Skeletal muscle tissue (tissue), 3 donors: ENCODE measurements at regions not wholly inside any gene's neighbourhood (a gene's known extent, or its start where the extent isn't known, plus 50 kb on each side); places are given as distances from the start of the nearest gene placed in this dataset.

Source experiments
- H3K27ac ChIP-seq: one replicate; pipeline ENCODE4 v1.7.0; 2013; ENCODE audit warnings: mild to moderate bottlenecking, low read depth, low read length, inconsistent platforms
- H3K27me3 ChIP-seq, 3 donors: one replicate each; pipeline ENCODE4 v1.7.0; 2013; ENCODE audit warnings: low read length in 3 of 3; ENCODE audit not compliant: control insufficient read depth in 3 of 3, insufficient read depth in 3 of 3
- H3K36me3 ChIP-seq, 3 donors: one replicate each; pipeline ENCODE4 v1.7.0; 2013; ENCODE audit warnings: low read length in 3 of 3; ENCODE audit not compliant: control insufficient read depth in 3 of 3, insufficient read depth in 3 of 3
- H3K4me1 ChIP-seq, 3 donors: one replicate each; pipeline ENCODE4 v1.7.0; 2013; ENCODE audit warnings: low read length in 3 of 3, mild to moderate bottlenecking in 3 of 3; ENCODE audit not compliant: control insufficient read depth in 3 of 3, insufficient read depth in 3 of 3
- H3K4me3 ChIP-seq, 3 donors: one replicate each; pipeline ENCODE4 v1.7.0; 2013; ENCODE audit warnings: low read length in 3 of 3
- H3K9ac ChIP-seq, 3 donors: one replicate each; pipeline ENCODE4 v1.7.0; 2013; ENCODE audit warnings: low read length in 3 of 3, mild to moderate bottlenecking in 3 of 3, moderate library complexity in 2 of 3, low read depth in 1 of 3
- H3K9me3 ChIP-seq, 3 donors: one replicate each; pipeline ENCODE4 v1.7.0; 2013; ENCODE audit warnings: low read length in 3 of 3; ENCODE audit not compliant: control insufficient read depth in 3 of 3
- donor health status: Osteomylitis.

GRCh38 chr5:115366223-115366622 is 69.8 kb upstream of the CCDC112 start:
- peak overlapping the region in 1 of 3 donors; percentile 4 for H3K9ac ChIP-seq

GRCh38 chr5:115363879-115364278 is 67.4 kb upstream of the CCDC112 start:
- Histone ChIP-seq H3K9me3 (no peaks in the 10 kb centered on the region), H3K9ac (no peak overlapping the region), H3K27me3 (no peaks in the 10 kb centered on the region), H3K36me3 (no peaks in the 10 kb centered on the region), H3K4me3 (no peak overlapping the region), H3K27ac (no peak overlapping the region), H3K4me1 (peaks cover 10 to 21% (median 17%) of the 10 kb centered on the region in 3 donors)

More at GRCh38 chr5:115366223-115366622, 69.8 kb upstream of the CCDC112 start:
- no peaks in the 10 kb centered on the region for H3K9me3 ChIP-seq
- H3K36me3 ChIP-seq, result no peaks in the 10 kb centered on the region
- no peaks in the 10 kb centered on the region for H3K27me3 ChIP-seq
- peaks cover 10 to 21% (median 17%) of the 10 kb centered on the region in 3 donors for H3K4me1 ChIP-seq
- H3K4me3 ChIP-seq, result no peak overlapping the region
- H3K27ac ChIP-seq, result peak overlapping the region; percentile 68

GRCh38 chr5:115360046-115360685 is 63.7 kb upstream of the CCDC112 start:
- Histone ChIP-seq H3K27ac (no peak overlapping the region), H3K27me3 (no peaks in the 10 kb centered on the region), H3K9me3 (no peaks in the 10 kb centered on the region)

GRCh38 chr5:115355767-115356381 is 59.4 kb upstream of the CCDC112 start:
- Histone ChIP-seq H3K9me3 (no peaks in the 10 kb centered on the region), H3K27me3 (no peaks in the 10 kb centered on the region), H3K36me3 (no peaks in the 10 kb centered on the region), H3K27ac (no peak overlapping the region), H3K4me1 (no peaks in the 10 kb centered on the region), H3K4me3 (no peak overlapping the region), H3K9ac (no peak overlapping the region)

More at GRCh38 chr5:115360046-115360685, 63.7 kb upstream of the CCDC112 start:
- H3K4me3 ChIP-seq, result no peak overlapping the region
- H3K9ac ChIP-seq, result no peak overlapping the region
- H3K4me1 ChIP-seq, result peaks cover 0 to 6% (median 3%) of the 10 kb centered on the region in 3 donors
- no peaks in the 10 kb centered on the region for H3K36me3 ChIP-seq

- H3K9me3 ChIP-seq, result no peaks in the 10 kb centered on the region
- no peaks in the 10 kb centered on the region for H3K27me3 ChIP-seq
- H3K9ac ChIP-seq, result no peak overlapping the region
- no peak overlapping the region for H3K27ac ChIP-seq
- H3K4me3 ChIP-seq, result no peak overlapping the region
- H3K36me3 ChIP-seq, result no peaks in the 10 kb centered on the region
- H3K4me1 ChIP-seq, result no peaks in the 10 kb centered on the region
Measured at GRCh38 chr5:115355095-115355494, 58.6 kb upstream of the CCDC112 start.

- no peak overlapping the region for H3K9ac ChIP-seq
Measured at GRCh38 chr5:115354246-115354645, 57.8 kb upstream of the CCDC112 start.

GRCh38 chr5:115352571-115352970 is 56.1 kb upstream of the CCDC112 start:
- no peak overlapping the region for H3K9ac ChIP-seq
- no peaks in the 10 kb centered on the region for H3K9me3 ChIP-seq
- H3K4me3 ChIP-seq, result no peak overlapping the region
- peaks cover 3 to 7% (median 5%) of the 10 kb centered on the region in 3 donors for H3K4me1 ChIP-seq
- H3K36me3 ChIP-seq, result no peaks in the 10 kb centered on the region
- H3K27ac ChIP-seq, result no peak overlapping the region
- H3K27me3 ChIP-seq, result no peaks in the 10 kb centered on the region

More at GRCh38 chr5:115354246-115354645, 57.8 kb upstream of the CCDC112 start:
- H3K4me3 ChIP-seq, result peak overlapping the region in 1 of 3 donors; percentile 23
- no peak overlapping the region for H3K27ac ChIP-seq
- H3K9me3 ChIP-seq, result no peaks in the 10 kb centered on the region
- H3K4me1 ChIP-seq, result peaks cover 0 to 5% (median 2%) of the 10 kb centered on the region in 3 donors
- no peaks in the 10 kb centered on the region for H3K27me3 ChIP-seq
- no peaks in the 10 kb centered on the region for H3K36me3 ChIP-seq

GRCh38 chr5:115351356-115352195 is 55.1 kb upstream of the CCDC112 start:
- H3K36me3 ChIP-seq, result no peaks in the 10 kb centered on the region
- H3K27ac ChIP-seq, result no peak overlapping the region
- H3K9me3 ChIP-seq, result no peaks in the 10 kb centered on the region
- no peaks in the 10 kb centered on the region for H3K27me3 ChIP-seq
- no peak overlapping the region for H3K4me3 ChIP-seq
- H3K4me1 ChIP-seq, result peaks cover 3 to 7% (median 5%) of the 10 kb centered on the region in 3 donors
- H3K9ac ChIP-seq, result no peak overlapping the region

- Histone ChIP-seq H3K4me1 (peaks cover 3 to 7% (median 5%) of the 10 kb centered on the region in 3 donors), H3K27me3 (no peaks in the 10 kb centered on the region), H3K9me3 (no peaks in the 10 kb centered on the region), H3K9ac (no peak overlapping the region), H3K36me3 (no peaks in the 10 kb centered on the region), H3K27ac (no peak overlapping the region), H3K4me3 (no peak overlapping the region)
Measured at GRCh38 chr5:115350894-115351293, 54.4 kb upstream of the CCDC112 start.
